Mononuclear cell (primary cell): ENCODE measurements at regions not wholly inside any gene's neighbourhood (a gene's known extent, or its start where the extent isn't known, plus 50 kb on each side); places are given as distances from the start of the nearest gene placed in this dataset.
"Not testable (repeated sequence)": the region's sequence is repeated elsewhere in the genome, so short reads cannot be mapped to it uniquely, and the experiment has no call there.

Experiments used
- H3K27me3 ChIP-seq: 2 replicates; pipeline ENCODE4 v1.6.0; 2011; ENCODE audit warnings: low read length, control low read depth; ENCODE audit not compliant: insufficient read depth
- H3K4me1 ChIP-seq: 2 replicates; pipeline ENCODE4 v1.5.1; 2011; ENCODE audit warnings: mild to moderate bottlenecking, low read length, control low read depth; ENCODE audit not compliant: insufficient read depth
- H3K4me3 ChIP-seq: 2 replicates; pipeline ENCODE4 v1.5.1; 2011; ENCODE audit warnings: mild to moderate bottlenecking, low read length, moderate library complexity
- H3K9me3 ChIP-seq: 2 replicates; pipeline ENCODE4 v1.5.1; 2011; ENCODE audit warnings: low read depth, mild to moderate bottlenecking, control low read depth, low read length

GRCh38 chr3:15982243-15982642 lies 184.5 kb upstream of the ANKRD28 start:
- Histone ChIP-seq H3K27me3 (no peaks in the 10 kb centered on the region), H3K4me3 (no peak overlapping the region), H3K4me1 (no peaks in the 10 kb centered on the region), H3K9me3 (no peaks in the 10 kb centered on the region)

DNA sequence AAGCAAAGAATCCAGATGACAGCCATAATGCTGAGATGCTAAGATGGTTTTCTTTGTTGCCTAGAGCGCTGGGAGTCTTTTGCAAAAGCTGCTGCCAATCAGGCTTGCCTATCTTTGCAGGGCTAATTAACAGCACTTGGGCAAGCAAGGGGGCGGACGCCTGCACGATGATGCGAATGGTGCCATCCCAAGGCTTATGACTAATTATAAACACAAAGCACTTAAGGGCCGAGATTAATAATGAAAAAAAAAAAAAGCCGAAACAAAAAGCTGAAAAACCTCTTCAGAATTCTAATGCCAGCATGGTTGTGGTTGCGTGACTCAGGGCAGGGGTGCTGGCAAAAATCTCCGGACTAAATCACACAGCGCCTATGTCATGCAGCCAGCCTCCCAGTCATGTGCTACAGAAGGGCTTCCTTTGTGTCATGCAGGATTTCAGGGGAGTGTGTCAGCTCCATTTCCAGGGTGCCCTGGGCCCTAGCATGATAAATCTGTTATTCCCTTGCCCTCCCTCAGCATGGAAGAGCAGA lies 185.0 kb upstream of the ANKRD28 start:
- Histone ChIP-seq H3K4me3 (no peak overlapping the region), H3K9me3 (no peaks in the 10 kb centered on the region), H3K27me3 (no peaks in the 10 kb centered on the region), H3K4me1 (no peaks in the 10 kb centered on the region)

GRCh38 chr3:15983232-15983631 lies 185.5 kb upstream of the ANKRD28 start:
- Histone ChIP-seq H3K27me3 (no peaks in the 10 kb centered on the region), H3K4me1 (no peaks in the 10 kb centered on the region), H3K4me3 (no peak overlapping the region), H3K9me3 (no peaks in the 10 kb centered on the region)

GRCh38 chr3:15983693-15984092 lies 185.9 kb upstream of the ANKRD28 start:
- Histone ChIP-seq H3K4me3 (no peak overlapping the region), H3K4me1 (no peaks in the 10 kb centered on the region), H3K27me3 (no peaks in the 10 kb centered on the region)

DNA sequence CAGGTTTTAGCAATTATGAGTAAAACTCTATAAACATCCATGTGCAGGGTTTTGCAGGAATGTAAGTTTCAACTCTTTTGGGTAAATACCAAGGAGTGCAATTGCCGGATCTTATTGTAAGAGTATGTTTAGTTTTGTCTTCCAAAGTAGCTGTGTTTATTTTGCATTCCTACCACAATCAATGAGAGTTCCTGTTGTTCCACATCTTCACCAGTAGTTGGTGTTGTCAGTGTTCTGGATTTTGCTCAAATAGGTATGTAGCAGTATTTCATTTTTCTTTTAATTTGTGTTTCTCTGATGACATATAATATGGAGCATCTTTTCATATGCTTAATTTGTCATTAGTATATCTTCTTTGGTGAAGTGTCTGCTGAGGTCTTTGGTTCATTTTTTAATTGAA lies 185.1 kb upstream of the GALNT15 start:
- no peaks in the 10 kb centered on the region for H3K4me1 ChIP-seq
- H3K27me3 ChIP-seq = no peaks in the 10 kb centered on the region
- no peak overlapping the region for H3K4me3 ChIP-seq
- H3K9me3 ChIP-seq = no peaks in the 10 kb centered on the region

More at GRCh38 chr3:15983693-15984092, 185.9 kb upstream of the ANKRD28 start:
- H3K9me3 ChIP-seq = no peaks in the 10 kb centered on the region

DNA sequence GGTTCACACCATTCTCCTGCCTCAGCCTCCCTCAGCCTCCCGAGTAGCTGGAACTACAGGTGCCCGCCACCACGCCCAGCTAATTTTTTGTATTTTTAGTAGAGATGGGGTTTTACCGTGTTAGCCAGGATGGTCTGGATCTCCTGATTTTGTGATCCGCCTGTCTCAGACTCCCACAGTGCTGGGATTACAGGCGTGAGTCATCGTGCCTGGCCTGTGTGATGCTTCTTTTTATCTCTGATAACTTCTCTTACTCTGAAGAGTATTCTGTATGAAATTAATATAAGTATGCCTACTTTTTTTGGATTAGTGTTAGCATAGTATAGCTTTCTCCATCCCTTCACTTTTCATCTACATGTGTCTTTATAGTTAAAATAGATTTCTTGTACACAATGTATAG lies 180.8 kb upstream of the GALNT15 start:
- not testable (repeated sequence) for H3K4me3 ChIP-seq, H3K9me3 ChIP-seq, H3K4me1 ChIP-seq, H3K27me3 ChIP-seq

GRCh38 chr3:15996496-15996895 lies 178.0 kb upstream of the GALNT15 start:
- not testable (repeated sequence) for H3K4me1 ChIP-seq, H3K27me3 ChIP-seq, H3K4me3 ChIP-seq, H3K9me3 ChIP-seq

DNA sequence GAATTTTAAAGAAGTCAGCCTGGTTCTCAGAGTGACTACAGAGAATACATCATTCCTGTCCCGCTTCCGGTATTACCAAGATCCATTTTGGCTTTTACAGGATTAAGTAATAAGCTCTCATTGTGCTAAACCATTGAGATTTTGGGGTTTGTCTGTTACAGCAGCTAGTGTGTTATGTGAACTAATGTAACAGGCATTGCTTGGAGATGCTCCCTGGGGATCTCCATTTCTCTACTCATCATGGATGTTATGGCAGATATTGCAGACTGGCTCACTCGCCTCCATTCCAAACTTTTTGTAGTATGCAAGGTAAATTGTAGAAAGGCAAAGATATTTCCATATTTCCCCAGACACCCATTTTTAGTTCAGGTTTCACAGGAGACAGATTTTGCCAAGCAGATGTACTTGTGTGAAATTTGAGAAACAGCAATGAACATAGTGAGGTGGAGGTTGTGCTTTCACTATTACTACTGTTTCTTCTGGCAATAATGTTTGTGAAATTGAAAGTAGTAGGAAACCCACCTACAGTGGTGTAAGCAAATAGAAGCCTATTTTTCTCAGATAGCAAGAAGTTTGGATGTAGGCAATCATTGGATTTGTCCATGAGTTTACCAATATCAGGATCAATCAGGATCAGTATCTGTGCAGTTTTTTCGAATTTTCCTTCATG lies 177.1 kb upstream of the GALNT15 start:
- Histone ChIP-seq H3K4me1 (no peaks in the 10 kb centered on the region), H3K4me3 (no peak overlapping the region), H3K9me3 (no peaks in the 10 kb centered on the region), H3K27me3 (no peaks in the 10 kb centered on the region)

DNA sequence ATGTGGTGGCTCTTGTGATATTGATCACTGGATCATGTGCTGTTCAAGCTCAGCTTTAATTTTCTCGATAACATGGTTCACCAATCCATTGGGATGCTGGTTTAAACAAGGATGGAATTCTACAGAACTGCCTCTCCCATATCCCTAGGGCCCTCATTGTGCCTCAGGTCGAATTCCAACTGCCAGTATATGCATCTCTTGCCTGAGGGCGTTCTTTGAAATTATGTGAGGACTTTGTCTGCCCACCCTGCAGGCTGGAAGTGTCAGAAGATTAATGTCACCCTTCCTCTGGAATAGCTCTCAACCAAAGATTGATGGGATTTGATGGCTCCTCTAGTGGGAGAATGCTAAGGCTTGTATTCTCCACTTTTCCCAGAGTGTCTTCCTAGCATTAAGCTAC lies 175.6 kb upstream of the GALNT15 start:
- Histone ChIP-seq H3K9me3 (no peaks in the 10 kb centered on the region), H3K4me1 (no peaks in the 10 kb centered on the region), H3K4me3 (no peak overlapping the region), H3K27me3 (no peaks in the 10 kb centered on the region)

DNA sequence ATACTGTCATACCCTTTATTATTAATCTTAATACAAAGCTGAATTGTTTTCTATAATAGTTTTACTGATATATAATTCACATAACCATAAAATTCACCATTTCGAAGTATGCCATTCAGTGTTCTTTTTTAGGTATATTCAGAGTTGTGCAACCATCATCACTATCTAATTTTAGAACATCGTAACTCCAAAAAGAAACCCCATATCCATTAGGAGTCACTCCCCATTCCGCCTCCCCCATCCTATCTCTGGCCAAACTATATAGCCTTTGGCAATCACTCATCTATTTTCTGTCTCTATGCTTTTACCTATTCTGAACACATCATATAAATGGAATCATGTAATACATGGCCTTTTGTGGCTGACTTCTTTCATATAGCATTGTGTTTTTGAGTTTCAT lies 169.7 kb upstream of the GALNT15 start:
- Histone ChIP-seq H3K9me3 (no peaks in the 10 kb centered on the region), H3K4me1 (no peaks in the 10 kb centered on the region), H3K4me3 (no peak overlapping the region), H3K27me3 (no peaks in the 10 kb centered on the region)

GRCh38 chr3:16011376-16011775 lies 163.1 kb upstream of the GALNT15 start:
- Histone ChIP-seq H3K4me3 (no peak overlapping the region), H3K4me1 (no peaks in the 10 kb centered on the region), H3K9me3 (no peaks in the 10 kb centered on the region), H3K27me3 (no peaks in the 10 kb centered on the region)

DNA sequence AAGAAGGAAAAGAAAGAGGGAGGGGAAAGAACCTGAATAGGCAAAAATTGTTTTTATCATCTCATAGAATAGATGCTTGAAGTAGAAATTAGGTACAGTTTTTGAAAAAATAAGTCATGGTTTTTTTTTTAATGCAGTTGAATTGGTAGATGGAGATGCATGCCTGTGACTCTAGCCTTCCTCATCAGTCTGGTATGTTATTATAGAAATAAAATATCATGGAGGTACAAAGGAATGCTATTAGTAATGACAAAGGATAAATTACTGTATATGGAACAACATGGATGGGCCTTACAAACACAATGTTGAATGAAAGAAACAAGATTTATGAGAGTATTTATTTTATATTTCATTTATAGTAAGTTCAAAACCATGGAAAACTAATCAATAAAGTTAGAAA lies 162.4 kb upstream of the GALNT15 start:
- no peak overlapping the region for H3K4me3 ChIP-seq
- H3K4me1 ChIP-seq = no peaks in the 10 kb centered on the region
- H3K27me3 ChIP-seq = no peaks in the 10 kb centered on the region
- no peaks in the 10 kb centered on the region for H3K9me3 ChIP-seq

DNA sequence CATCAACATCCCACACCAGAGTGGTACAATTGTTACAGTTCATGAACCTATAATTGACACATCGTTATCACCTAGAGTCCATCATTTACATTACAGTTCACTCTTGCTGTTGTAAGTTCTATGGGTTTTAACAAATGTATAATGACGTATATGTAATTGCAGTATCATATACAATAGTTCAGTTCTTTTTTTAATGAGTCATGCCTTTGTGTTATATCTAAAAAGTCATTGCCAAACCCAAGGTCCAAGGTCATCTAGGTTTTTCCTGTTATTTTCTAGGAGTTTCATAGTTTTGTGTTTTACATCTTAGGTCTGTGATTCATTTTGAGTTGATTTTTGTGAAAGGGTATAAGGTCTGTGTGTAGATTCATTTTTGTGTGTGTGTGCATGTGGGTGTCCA lies 160.9 kb upstream of the GALNT15 start:
- Histone ChIP-seq H3K4me3 (no peak overlapping the region), H3K27me3 (no peaks in the 10 kb centered on the region), H3K9me3 (no peaks in the 10 kb centered on the region), H3K4me1 (no peaks in the 10 kb centered on the region)

DNA sequence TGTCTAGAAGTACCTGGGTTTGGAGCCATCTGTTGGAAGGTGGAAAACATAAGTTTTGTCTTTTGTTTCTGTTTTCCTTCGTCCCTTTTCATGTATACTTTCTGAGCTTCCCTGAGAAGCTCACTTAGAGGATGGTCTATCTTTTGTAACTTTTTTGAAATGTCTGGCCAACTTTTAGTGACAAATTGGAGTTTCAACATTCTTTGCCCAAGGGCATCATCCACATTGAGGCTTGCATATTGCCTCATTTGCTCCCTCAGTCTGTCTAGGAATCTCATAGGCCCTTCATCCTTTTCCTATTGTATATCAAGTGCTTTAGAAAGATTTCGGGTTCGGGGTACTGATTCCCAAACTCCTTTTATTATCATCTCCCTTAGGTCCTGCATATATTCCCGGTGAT lies 152.7 kb upstream of the GALNT15 start:
- not testable (repeated sequence) for H3K27me3 ChIP-seq

GRCh38 chr3:16023881-16024280 lies 150.6 kb upstream of the GALNT15 start:
- not testable (repeated sequence) for H3K9me3 ChIP-seq, H3K27me3 ChIP-seq, H3K4me3 ChIP-seq, H3K4me1 ChIP-seq

More for the DNA sequence above, 152.7 kb upstream of the GALNT15 start:
- H3K4me1 ChIP-seq, H3K9me3 ChIP-seq, H3K4me3 ChIP-seq: not testable (repeated sequence)

DNA sequence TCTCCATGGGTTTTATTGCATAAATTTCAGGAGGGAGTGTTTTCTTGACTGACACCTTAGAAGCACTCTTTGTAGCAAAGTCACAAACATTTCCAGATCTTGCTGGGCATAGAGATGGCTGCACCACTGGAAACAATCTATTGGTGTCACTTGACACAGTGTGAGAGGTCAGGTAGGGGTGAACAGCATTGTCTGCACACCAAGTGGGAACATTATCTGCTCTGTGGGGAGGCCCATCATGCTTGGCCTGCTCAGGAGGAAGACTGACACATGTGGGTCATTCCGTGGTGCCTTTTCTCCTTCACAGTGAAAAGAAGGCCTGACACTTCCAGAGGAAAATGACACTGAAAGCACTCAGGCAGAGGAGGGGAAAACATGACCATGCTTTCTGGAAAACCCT lies 149.9 kb upstream of the GALNT15 start:
- H3K27me3 ChIP-seq = no peaks in the 10 kb centered on the region
- no peaks in the 10 kb centered on the region for H3K9me3 ChIP-seq
- no peak overlapping the region for H3K4me3 ChIP-seq
- no peaks in the 10 kb centered on the region for H3K4me1 ChIP-seq
